MCF 10A (cell line): ENCODE measurements at regions not wholly inside any gene's neighbourhood (a gene's known extent, or its start where the extent isn't known, plus 50 kb on each side); places are given as distances from the start of the nearest gene placed in this dataset.

Experiments
- BruUV-seq: library from RNA; stranded (reverse); fragments of 400-500 nt; replicated peaks from 2 replicates; lab custom pipeline; 2021; lab: Mats Ljungman, UMichigan
- CTCF ChIA-PET: fragments of 300-600 bp; sonication (Branson Sonifier 250); formaldehyde crosslinking; extraction: SDS; loops from one replicate; lab custom pipeline; 2021; ENCODE audit warnings: antibody characterized with exemption, inconsistent platforms; lab: Yijun Ruan, JAX
- POLR2A ChIA-PET: fragments of 300-600, 350-650 bp; sonication (Branson Sonifier 250); formaldehyde crosslinking; extraction: SDS; loops from one replicate; lab custom pipeline; 2020; ENCODE audit warnings: antibody characterized with exemption, inconsistent platforms; lab: Yijun Ruan, JAX
- DNase-seq: peaks from one replicate; pipeline ENCODE4 v3.0.0-alpha.2; 2018; ENCODE audit not compliant: unreplicated experiment
- H3K27ac Mint-ChIP-seq: one replicate; pipeline ENCODE4 v1.8.0; 2022; ENCODE audit warnings: mild to moderate bottlenecking, low read depth, mixed read lengths; ENCODE audit not compliant: unreplicated experiment
- H3K27me3 Mint-ChIP-seq: one replicate; pipeline ENCODE4 v1.8.0; 2022; ENCODE audit warnings: mixed read lengths; ENCODE audit not compliant: insufficient read depth, unreplicated experiment
- H3K36me3 Mint-ChIP-seq: one replicate; pipeline ENCODE4 v1.8.0; 2022; ENCODE audit warnings: mild to moderate bottlenecking, moderate library complexity, mixed read lengths; ENCODE audit not compliant: insufficient read depth, unreplicated experiment
- H3K4me1 Mint-ChIP-seq: one replicate; pipeline ENCODE4 v1.8.0; 2022; ENCODE audit warnings: mixed read lengths; ENCODE audit not compliant: insufficient read depth, unreplicated experiment
- H3K4me3 Mint-ChIP-seq: one replicate; pipeline ENCODE4 v1.8.0; 2022; ENCODE audit warnings: mild to moderate bottlenecking, moderate library complexity, mixed read lengths; ENCODE audit not compliant: unreplicated experiment
- H3K9me3 Mint-ChIP-seq: one replicate; pipeline ENCODE4 v1.8.0; 2022; ENCODE audit warnings: mixed read lengths; ENCODE audit not compliant: unreplicated experiment
- intact Hi-C: fragments of 100-400 bp; cut with micrococcal nuclease; formaldehyde crosslinking; loops from 2 replicates; pipeline ENCODE4 v1.14.1; 2022
- TF ChIP-seq, protein P1 (sequence below): fragments of 200-600 bp; IDR thresholded peaks from one replicate; pipeline ENCODE4 v1.8.0; 2022; ENCODE audit warnings: antibody characterized with exemption, mild to moderate bottlenecking; ENCODE audit not compliant: unreplicated experiment

DNA sequence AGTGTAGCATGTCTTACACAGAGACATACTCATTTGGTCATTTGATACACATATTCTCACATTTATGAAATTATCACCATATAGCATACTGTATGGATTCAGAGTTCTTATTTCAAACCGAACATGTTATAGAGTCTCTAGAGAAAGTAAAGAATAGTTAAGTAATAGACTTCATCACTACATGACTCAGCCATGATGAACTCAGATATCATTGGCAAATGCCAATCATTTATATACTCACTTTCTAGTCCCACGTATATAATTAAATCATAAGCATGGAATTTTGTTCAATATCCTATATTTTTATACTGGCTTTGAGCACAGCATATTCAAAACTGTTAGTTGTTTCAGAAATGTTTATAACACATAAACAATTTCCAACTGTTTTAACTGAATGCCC lies 749.9 kb downstream of the HACE1 start:
- ChIA-PET CTCF (no interaction called here), POLR2A (no interaction called here)
- no TSS peak for BruUV-seq
- TF ChIP-seq, protein P1, sequence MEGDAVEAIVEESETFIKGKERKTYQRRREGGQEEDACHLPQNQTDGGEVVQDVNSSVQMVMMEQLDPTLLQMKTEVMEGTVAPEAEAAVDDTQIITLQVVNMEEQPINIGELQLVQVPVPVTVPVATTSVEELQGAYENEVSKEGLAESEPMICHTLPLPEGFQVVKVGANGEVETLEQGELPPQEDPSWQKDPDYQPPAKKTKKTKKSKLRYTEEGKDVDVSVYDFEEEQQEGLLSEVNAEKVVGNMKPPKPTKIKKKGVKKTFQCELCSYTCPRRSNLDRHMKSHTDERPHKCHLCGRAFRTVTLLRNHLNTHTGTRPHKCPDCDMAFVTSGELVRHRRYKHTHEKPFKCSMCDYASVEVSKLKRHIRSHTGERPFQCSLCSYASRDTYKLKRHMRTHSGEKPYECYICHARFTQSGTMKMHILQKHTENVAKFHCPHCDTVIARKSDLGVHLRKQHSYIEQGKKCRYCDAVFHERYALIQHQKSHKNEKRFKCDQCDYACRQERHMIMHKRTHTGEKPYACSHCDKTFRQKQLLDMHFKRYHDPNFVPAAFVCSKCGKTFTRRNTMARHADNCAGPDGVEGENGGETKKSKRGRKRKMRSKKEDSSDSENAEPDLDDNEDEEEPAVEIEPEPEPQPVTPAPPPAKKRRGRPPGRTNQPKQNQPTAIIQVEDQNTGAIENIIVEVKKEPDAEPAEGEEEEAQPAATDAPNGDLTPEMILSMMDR = no peak
- Mint-ChIP-seq H3K27ac (no peak overlapping the region), H3K27me3 (no peaks in the 10 kb centered on the region), H3K4me1 (no peaks in the 10 kb centered on the region), H3K4me3 (no peak overlapping the region), H3K36me3 (no peaks in the 10 kb centered on the region), H3K9me3 (peaks cover 15% of the 10 kb centered on the region)
- no peak for DNase-seq
- intact Hi-C loops = no loop called here

DNA sequence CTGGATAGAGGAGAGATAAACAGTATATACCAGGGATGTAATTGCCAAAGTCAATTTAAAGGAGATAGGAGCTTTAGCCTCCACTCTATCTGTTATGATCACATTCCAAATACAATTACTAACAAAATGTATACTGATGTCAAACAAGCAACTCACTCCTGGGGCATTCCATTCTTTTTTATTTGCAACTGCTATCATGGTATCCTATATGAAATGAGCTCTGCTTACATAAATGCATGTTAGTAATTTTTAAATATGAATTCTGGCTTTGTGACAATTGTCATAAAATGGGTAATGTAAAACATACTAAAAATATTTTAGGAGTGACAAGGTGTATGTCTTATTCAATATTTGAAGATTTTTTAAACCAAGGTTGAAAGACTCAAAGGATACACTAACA lies 751.1 kb downstream of the HACE1 start:
- intact Hi-C loops = no loop called here
- H3K27me3 Mint-ChIP-seq = no peaks in the 10 kb centered on the region
- H3K4me1 Mint-ChIP-seq = no peaks in the 10 kb centered on the region
- no peak for DNase-seq
- ChIA-PET CTCF (interaction anchor here (0.6 kb wide), 1 partner anchor 1090 kb away, joined by 3 read pairs; no protein-coding TSS in a partner anchor), POLR2A (no interaction called here)
- no peaks in the 10 kb centered on the region for H3K36me3 Mint-ChIP-seq
- peaks cover 15% of the 10 kb centered on the region for H3K9me3 Mint-ChIP-seq
- no TSS peak for BruUV-seq
- H3K27ac Mint-ChIP-seq = no peak overlapping the region
- TF ChIP-seq, protein P1 = no peak
- H3K4me3 Mint-ChIP-seq = no peak overlapping the region

DNA sequence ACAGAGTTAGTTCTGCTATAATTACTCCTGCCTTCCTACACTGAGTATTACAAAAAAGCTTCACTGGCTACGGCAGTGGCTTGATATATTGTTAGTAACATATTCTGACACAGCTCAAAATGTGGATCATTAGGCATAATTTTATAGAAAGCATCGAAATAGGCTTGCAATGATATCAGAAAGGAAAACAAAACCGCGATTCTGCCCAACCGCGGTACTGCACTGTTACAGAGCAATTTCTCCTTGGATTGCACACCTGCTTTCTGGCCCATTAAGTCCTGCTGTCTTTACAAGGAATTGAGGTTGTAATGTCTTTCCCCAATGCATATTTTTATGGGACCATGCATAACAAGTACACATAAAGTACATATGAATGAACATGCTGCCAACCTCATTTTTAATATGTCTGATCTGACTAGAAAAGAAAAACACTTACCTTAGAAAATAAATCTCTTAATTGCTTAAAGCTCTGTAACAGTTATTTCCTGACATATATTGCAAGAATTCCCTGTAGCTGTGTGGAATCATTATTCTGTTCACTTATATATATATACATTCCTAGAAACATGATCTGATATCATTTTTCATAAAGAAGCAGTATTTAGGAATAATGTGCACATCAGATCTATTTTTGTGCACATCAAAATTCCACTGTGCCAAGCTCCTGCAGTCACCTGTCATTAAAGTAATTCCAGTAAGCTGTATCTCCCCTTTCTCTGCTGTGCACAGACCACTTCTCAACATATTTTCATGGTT lies 763.9 kb downstream of the HACE1 start:
- H3K27me3 Mint-ChIP-seq = no peaks in the 10 kb centered on the region
- no peaks in the 10 kb centered on the region for H3K36me3 Mint-ChIP-seq
- ChIA-PET POLR2A (no interaction called here), CTCF (interaction anchor here (0.6 to 0.7 kb wide), 2 partner anchors 11 to 63 kb away, joined by 3 read pairs; no protein-coding TSS in a partner anchor)
- H3K27ac Mint-ChIP-seq = no peak overlapping the region
- H3K4me3 Mint-ChIP-seq = no peak overlapping the region
- TF ChIP-seq, protein P1 = no peak
- no peaks in the 10 kb centered on the region for H3K9me3 Mint-ChIP-seq
- no peak for DNase-seq
- no TSS peak for BruUV-seq
- intact Hi-C loops = no loop called here
- no peaks in the 10 kb centered on the region for H3K4me1 Mint-ChIP-seq

DNA sequence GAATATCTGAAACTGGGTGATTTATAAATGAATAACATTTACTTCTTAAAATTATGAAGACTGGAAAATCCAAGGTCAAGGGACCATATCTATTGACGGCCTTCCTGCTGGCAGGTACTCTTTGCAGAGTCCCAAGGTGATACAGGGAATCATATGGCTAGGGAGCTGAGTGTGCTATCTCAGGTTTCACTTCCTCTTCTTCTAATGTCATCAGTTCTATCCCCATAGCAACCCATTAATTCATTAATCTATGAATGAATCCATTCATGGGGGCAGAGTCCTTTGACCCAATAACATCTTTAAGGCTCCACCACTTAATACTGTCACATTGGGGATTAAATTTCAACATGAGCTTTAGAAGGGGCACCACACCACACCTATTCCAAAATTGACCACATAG lies 772.0 kb downstream of the HACE1 start:
- POLR2A ChIA-PET = no interaction called here
- CTCF ChIA-PET = no interaction called here
- Mint-ChIP-seq H3K36me3 (no peaks in the 10 kb centered on the region), H3K4me3 (no peak overlapping the region), H3K27ac (no peak overlapping the region), H3K9me3 (no peaks in the 10 kb centered on the region), H3K27me3 (no peaks in the 10 kb centered on the region), H3K4me1 (no peaks in the 10 kb centered on the region)
- DNase-seq = no peak
- TF ChIP-seq, protein P1 = no peak
- BruUV-seq = no TSS peak
- intact Hi-C loops = no loop called here
